SK-MEL-5 (cell line): ENCODE measurements at regions not wholly inside any gene's neighbourhood (a gene's known extent, or its start where the extent isn't known, plus 50 kb on each side); places are given as distances from the start of the nearest gene placed in this dataset.

Experiments used
- DNase-seq: peaks from one replicate; pipeline ENCODE4 v3.0.0-alpha.2; 2016; ENCODE audit warnings: low read depth, low spot score
- in situ Hi-C: cut with HindIII; loops from 2 replicates; pipeline ENCODE4 v1.10.0; 2016; ENCODE audit warnings: low sequenced_read_pairs, high pct_unique_total_duplicates, low pct_unique_long_range_greater_than_20kb

DNA sequence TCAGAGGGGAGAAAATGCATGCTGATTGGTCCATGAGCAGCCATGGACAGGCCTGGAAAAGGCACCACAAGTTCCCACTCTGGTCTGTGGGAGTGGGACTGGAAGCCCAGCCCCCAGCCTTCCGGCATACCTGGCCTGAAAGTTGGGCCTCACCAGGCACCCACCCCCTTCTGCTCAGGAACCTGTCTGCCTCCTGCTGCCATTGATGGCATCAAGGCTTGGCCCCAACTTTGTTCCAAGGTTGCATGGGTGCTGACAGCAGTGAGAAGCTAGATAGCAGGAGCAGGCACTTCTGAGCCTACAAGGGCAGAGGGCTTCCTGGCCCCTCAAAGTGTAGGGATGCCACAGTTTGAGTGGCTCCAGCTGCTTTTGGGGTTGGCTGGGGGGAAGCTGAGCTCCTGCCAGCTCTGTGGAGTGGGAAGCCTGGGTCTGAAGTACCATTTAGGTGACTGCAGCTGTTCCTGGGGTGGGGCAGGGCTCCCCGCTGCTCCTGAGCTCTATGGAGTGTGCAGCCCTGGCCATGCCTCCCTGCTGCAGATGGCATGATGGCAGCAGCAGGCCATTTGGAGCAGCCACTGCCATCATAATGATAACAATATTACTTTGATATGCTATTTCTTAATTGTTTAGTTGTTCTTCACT is 1054.1 kb upstream of the GBE1 start:
- in situ Hi-C loops = no loop called here

DNA sequence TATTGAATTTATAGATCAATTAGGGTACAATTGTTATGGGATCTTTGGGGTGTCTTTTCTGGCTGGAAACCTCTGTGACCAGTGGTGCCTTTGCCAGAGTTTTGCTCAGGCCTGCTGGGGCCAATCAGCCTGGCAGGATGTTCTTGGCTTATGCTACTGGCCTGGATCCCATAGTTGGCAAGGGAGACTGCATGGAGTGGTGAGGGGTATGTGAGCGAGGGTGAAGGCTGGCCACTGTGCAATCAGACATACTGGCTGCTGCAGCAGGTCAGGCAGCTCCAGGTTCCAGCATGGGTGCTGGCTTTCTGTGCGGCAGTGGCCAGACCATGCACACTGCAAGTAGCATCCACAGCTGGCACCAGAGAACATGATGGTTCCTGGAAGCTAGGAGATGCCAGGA is 1053.2 kb upstream of the GBE1 start:
- DNase-seq = no peak
- in situ Hi-C loops = no loop called here

More for the DNA sequence above, 1054.1 kb upstream of the GBE1 start:
- DNase-seq = no peak

DNA sequence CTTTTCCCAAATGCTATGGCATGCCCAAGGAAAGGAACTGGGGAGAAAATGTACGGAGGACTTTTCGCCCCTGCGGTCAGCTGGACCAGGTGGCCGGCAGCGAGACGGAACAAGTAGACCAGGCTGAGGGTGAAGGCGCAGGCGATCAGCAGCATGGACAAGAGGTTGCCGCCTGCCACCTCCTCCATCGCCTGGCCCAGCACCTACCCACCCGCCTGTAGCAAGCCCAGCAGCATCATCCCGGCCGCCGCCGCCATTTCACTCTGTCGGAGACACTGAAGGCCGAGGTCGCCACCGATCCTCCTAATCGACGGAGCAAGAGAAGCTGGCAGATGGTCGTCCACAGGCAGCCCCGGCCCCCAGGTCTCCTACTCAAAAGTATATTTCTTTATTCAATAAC is 1046.3 kb upstream of the GBE1 start:
- DNase-seq = no peak
- in situ Hi-C loops = no loop called here

DNA sequence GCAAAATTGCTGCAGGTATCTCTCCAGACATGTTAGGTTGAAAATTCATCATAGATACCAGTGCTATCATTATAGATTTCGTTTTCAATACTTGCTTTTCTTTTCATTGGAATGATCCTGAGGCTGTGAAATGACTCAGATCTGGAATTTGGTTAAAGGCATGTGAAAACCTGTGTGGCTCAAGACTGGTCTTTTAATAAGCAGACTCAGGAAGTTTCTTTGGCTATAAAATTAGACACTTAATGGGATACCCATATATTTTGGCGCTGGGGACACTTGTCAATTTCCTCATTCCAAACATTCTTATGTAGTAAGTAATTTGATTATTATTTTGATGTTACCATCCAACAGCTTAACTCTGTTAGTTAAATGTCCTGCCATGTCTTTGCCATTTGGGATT is 1041.1 kb upstream of the GBE1 start:
- no peak for DNase-seq
- in situ Hi-C loops = no loop called here

DNA sequence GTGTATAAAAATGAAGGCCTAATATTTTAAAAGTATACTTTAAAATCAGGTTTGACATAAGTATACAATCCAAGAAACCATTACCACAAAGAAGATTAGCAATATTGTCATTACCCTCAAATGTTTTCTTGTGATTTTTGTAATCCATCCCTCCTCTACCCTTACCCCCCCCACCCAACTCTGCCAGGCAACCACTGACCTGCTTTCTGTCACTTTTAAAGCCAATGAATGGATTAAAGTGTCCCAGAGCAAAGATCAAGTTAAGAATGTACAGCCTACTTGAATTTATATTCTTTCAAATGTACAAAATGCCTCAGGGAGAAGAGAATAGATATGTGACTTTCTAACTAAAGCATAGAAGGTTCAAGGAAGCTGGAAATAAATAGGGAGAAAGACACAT is 1038.8 kb upstream of the GBE1 start:
- in situ Hi-C loops = no loop called here

DNA sequence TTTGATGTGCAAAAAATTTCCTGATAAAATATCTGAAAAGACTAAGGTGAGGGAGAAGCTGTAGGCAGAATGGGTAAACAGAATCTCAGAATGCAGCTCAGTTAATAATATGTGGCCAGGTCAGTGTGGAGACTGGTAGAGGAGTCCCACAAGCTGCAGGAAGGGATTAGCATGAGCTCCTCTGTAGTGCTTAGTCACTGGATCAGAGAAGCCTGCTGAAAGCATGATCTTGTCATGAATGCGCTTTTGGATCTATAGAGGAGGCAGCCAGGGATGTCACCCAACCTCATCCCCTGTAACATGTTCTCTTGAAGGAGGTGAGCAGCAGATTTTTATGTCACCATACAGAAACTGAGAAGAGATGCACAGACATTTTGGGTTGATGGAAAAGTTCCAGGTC is 1035.3 kb upstream of the GBE1 start:
- DNase-seq = no peak

More for the DNA sequence above, 1038.8 kb upstream of the GBE1 start:
- DNase-seq = no peak

DNA sequence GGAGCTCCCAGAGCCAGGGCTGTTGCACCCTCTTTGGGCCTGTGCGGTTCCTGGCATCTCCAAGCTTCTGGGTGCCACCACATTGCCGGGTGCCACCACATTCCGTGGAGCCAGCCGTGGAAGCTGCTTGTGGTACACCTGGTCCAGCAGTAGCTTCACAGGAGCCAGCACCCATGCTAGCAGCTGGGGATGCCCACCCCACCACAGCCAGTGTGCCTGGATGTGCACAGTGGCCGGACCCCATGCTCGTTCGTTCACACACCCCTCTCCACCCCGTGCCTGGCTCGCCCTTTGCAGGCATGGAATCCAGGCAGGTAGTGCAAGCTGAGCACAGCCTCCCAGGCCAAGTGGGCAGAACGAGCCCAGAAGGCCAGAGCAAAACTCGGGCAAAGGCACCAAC is 1029.8 kb upstream of the GBE1 start:
- in situ Hi-C loops = no loop called here

More for the DNA sequence above, 1035.3 kb upstream of the GBE1 start:
- in situ Hi-C loops = no loop called here

DNA sequence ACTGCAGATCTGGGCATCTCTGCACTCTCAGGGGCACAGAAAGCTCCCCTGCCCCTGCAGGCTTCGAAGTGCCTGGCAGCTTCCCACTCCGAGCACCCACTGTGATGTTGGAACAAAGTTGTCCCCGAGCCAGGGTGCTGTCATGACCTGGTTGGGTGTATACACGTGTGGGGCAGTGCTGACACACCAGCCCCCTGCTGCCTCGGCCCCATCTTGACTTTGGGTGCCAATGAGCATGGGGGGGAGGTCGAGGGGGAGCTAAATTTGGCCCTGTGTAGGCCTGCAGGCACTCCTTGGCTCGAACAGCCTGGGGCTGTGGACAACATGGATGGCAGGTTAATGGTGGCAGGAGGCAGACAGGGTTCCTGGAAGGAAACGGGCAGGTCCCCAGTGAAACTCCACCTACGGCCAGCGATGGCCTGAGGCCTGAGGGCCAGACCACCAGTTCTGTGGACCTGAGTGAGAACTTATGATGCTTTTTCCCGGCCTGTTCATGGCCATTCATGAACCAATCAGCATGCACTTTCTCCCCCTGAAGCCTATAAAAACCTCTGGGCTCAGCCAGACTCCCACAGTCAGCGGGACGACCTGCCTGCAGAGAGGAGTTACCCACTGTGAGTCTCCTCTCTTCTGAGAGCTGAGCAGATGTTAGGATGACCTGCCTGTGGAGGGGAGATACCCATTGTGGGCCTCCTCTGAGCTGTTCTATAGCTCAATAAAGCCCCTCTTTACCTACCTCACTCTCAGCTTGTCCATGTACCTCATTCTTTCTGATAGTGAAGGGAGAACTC is 1029.1 kb upstream of the GBE1 start:
- in situ Hi-C loops = no loop called here
- DNase-seq = no peak

More for the DNA sequence above, 1029.8 kb upstream of the GBE1 start:
- no peak for DNase-seq

DNA sequence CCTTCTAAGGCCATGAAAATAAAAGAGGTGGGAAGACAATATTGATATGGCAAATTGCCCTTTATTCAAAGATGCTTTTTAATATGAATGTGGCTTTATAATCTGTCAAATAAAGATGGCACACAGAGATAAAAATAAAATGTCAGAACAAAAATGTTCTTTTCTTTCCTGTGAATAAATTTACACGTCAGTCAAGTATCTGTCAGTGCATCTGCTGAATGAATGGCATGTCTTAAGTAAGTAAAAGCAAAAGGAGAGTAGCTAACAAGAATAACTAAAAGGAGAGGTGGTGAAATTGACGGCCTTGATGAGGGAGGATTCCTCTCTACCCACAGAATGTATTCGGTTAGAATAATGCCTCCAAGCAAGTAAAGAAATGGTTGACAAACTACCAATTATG is 1021.7 kb upstream of the GBE1 start:
- no peak for DNase-seq
- in situ Hi-C loops = no loop called here

DNA sequence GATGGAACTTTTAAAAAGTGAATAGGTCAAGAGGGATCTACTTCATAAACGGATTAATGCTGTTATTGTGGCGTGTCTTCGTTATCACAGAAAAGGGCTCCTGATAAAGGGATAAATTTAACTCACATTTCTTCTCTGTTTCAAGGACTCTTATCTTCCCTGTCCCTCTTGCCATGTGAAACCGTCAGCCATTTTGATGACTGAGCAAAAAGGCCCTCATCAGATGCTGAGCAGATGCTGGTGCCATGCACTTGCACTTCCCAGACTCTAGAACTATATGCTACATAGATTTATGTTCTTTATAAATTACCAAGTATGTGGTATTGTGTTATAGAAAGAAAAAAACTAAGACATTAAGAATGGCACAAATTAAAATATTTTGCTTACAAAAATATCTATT is 1011.8 kb upstream of the GBE1 start:
- in situ Hi-C loops = no loop called here
- no peak for DNase-seq

DNA sequence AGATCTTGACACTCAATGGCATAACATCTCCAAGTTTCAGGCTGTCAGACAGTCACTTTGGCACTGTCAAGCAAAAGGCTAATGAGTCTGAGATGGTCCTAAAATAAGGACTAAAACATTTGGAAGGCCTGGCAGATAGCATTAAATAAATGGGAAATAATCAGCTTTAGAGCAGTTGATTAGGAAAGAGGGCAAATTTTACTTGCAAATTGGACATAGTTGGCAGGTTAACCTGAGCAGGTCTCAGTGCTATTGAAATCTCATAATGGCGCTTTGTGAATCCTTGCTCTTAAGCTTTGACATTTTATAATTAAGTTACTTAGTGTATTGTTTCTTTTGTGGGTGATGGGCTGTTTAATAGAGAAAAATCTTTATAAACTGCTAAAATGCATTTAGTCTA is 1003.1 kb upstream of the GBE1 start:
- in situ Hi-C loops = no loop called here
- no peak for DNase-seq

DNA sequence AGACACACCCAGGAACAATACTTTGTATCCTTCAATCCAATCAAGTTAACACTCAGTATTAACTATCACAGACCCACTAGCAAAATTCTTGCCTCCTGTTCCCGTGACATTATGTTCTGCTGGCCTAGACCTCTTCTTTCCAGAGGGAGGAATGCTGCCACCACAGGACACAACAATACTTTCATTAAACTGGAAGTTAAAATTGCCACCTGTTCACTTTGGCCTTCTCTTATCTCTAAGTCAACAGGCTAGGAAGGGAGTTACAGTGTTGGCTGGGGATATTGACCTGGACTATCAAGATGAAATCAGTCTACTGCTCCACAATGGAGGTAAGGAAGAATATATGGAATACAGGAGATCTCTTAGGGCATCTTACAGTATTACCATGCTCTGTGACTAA is 1000.4 kb upstream of the GBE1 start:
- in situ Hi-C loops = no loop called here
- DNase-seq = no peak

DNA sequence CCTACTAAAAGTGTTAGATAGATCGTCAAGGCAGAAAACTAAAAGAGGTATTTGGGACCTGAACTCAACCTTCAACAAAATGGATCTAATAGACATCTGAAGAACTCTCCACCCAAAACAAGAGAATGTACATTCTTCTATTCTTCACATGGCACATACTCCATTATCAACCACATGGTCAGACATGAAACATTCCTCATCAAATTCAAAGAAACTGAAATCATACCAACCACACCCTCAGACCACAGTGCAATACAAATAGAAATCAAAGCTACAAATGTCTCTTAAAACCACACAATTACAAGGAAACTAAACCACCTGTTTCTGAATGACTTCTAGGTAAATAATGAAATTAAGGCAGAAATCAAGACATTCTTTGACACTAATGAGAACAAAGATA is 984.1 kb upstream of the GBE1 start:
- DNase-seq = no peak
- in situ Hi-C loops = no loop called here

DNA sequence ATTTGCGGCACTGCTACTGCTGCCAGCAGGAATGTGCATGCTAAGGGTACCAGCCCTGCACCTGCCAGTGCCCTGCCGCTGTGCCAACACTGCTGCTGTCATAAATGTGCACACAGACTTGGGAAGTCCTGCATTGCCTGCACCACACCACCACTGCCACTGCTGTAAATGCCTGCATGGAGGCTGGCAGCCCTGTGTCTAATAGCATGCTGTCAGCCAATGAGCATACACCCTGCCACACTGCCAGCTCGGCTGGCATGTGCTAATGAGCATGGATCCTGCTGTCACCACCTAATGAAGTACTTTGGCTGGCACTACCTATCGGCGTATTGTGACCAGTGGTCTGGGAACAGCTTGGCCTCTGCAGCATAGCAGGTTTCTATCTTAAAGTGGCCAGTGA is 981.8 kb upstream of the GBE1 start:
- no peak for DNase-seq
- in situ Hi-C loops = no loop called here

DNA sequence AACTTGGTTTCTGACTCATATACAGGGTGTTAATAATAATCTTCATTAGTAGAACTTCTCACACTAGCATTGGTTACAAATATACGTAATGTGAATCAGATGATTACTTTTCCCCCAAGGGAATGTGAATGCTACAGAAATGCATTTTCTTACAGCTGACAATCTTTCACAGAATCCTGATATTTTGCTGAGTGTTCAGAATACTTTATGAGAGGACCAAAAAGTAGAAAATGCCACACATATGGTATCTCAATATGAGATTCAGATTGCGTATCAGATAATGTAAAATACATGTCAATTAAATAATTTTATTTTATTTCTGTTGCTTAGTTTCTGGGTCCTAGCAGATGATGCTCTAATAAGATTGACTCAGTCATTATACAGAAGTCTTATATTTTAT is 979.9 kb upstream of the GBE1 start:
- in situ Hi-C loops = no loop called here
- DNase-seq = no peak

DNA sequence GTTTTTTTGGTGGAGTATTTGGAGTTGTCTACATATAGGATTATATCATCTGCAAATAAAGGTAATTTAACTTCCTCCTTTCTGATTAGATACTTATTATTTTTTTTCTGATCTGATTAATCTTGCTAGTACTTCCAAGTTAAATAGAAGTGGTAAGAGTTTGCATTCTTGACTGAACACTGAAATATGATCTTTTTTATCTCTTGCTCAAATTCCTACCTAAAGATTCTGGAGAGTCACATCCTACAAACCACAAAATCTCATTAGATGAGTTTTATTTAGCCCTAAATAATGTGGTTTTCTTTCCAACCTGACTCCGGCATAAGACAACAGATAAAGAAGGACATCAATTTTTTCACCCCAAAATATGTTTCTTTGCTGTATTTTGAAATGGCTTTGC is 977.9 kb upstream of the GBE1 start:
- in situ Hi-C loops = no loop called here
- no peak for DNase-seq

DNA sequence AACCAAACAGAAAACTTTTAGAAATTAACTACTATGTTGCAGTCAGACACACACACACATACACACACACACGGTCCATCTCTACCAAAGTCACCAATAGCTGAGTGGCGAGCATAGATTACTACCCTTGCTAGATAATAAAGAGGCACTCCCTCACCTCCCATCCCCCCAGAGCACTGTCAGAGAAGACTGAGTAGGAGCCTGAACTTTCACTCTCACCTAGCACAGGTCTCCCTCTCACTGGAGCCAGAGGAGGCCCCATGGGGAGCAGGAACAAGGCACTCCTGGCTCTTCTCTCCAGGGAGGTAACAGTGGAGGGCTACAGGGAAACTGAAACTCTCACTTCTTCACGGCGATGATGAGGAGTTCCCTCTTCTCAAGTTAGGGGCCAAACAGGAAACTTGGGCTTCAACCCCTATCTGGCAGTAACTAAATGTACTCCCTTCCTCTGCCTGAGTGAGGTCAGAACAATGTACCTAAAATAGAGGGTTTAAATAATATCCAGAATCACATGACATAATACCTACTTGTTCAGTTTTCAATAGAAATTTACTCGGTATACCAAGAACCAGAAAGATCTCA is 975.3 kb upstream of the GBE1 start:
- in situ Hi-C loops = no loop called here
- DNase-seq = no peak

DNA sequence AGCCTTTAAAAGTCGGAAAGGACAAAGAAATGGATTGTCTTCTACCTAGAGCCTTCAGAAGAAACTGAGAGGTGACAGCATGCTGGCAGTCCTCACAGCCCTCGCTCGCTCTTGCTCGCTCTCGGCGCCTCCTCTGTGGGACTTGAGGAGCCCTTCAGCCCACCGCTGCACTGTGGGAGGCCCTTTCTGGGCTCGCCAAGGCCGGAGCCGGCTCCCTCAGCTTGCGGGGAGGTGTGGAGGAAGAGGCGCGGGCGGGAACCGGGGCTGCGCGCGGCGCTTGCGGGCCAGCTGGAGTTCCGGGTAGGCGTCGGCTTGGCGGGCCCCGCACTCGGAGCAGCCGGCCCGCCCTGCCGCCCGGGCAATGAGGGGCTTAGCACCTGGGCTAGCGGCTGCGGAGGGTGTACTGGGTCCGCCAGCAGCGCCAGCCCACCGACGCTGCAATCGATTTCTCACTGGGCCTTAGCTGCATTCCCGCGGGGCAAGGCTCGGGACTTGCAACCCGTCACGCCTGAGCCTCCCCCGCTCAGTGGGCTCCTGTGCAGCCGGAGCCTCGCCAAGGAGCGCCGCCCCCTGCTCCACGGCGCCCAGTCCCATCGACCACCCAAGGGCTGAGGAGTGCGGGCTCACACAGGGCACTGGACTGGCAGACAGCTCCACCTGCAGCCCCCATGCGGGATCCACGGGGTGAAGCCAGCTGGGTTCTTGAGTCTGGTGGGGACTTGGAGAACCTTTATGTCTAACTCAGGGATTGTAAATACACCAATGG is 953.8 kb upstream of the GBE1 start:
- in situ Hi-C loops = no loop called here
- no peak for DNase-seq
